C4-2B (cell line): ENCODE measurements at regions not wholly inside any gene's neighbourhood (a gene's known extent, or its start where the extent isn't known, plus 50 kb on each side); places are given as distances from the start of the nearest gene placed in this dataset.

Experiments
- H3K27ac ChIP-seq: fragments of 450-650 bp; 2 replicates; pipeline ENCODE4 v1.5.1; 2017
- CTCF ChIP-seq: fragments of 450-650 bp; conservative IDR thresholded peaks from 2 replicates; pipeline ENCODE4 v1.5.1; 2017; ENCODE audit warnings: mild to moderate bottlenecking
- ZFX ChIP-seq: fragments of 450-650 bp; IDR thresholded peaks from 2 replicates; pipeline ENCODE4 v1.6.1; 2017

DNA sequence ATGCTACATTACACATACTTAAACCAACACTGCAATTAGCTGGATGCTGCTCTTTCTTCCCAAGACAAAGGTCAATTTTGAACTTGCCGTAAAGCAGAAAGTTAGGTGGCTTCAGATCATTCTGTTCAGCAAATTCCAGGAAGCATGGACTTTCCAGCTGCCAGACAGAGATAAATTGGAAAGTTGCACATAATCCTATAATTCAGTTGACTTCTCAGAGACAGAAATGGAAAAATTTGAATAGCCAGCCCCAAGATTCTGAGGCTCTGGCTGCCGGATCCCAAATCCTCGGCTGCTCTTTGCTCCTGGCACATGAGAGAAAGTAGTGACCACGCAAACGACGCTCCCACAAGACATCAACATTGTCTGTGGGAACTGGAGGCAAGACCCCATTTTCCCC, 105.0 kb upstream of the VIPR2 start:
- H3K27ac ChIP-seq: no peak overlapping the region
- TF ChIP-seq ZFX: no peak
- no peak for TF ChIP-seq CTCF

DNA sequence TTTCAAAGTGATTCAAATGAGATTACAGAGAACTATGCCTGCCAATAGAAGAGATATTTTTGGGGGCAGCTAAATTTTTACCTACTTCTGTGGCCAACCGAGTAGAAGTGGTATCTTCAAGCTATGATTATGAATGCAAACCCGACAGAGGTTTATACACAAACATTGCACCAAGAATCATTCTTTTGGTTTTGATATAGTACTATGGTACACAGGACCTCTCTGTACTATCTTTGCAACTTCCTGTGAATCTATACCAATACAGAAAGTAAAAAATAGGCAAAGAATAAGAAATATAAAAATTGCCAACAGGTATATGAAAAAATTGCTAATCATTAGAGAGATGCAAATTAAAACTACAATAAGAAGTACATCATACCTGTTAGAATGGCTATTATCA, 103.2 kb upstream of the VIPR2 start:
- TF ChIP-seq CTCF: no peak
- no peak for TF ChIP-seq ZFX
- H3K27ac ChIP-seq: no peak overlapping the region

- TF ChIP-seq CTCF: no peak
- no peak for TF ChIP-seq ZFX
Observed at GRCh38 chr7:159246702-159247480, 102.2 kb upstream of the VIPR2 start.

GRCh38 chr7:159240962-159241361, 96.3 kb upstream of the VIPR2 start:
- TF ChIP-seq CTCF: no peak; the same call in none of the 2 replicates
- TF ChIP-seq ZFX: no peak
- no peak overlapping the region for H3K27ac ChIP-seq

More at GRCh38 chr7:159246702-159247480, 102.2 kb upstream of the VIPR2 start:
- no peak overlapping the region for H3K27ac ChIP-seq

DNA sequence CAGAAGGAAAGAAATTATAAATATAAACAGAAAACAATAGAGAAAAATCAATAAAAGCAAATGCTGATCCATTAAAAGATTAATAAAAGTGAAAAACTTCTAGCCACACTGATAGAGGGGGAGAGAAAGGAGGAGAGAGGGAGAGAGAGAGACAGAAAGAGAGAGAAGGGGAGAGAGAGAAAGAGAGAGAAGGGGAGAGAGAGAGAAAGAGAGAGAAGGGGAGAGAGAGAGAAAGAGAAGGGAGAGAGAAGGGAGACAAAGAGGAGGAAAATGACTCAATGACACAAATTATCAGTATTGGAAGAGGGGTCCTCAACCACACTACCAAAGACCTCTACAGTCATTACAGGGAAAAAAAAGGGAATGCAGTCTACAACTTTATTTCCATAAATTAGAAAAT, 94.4 kb upstream of the VIPR2 start:
- TF ChIP-seq CTCF (no peak), ZFX (no peak)
- no peak overlapping the region for H3K27ac ChIP-seq

DNA sequence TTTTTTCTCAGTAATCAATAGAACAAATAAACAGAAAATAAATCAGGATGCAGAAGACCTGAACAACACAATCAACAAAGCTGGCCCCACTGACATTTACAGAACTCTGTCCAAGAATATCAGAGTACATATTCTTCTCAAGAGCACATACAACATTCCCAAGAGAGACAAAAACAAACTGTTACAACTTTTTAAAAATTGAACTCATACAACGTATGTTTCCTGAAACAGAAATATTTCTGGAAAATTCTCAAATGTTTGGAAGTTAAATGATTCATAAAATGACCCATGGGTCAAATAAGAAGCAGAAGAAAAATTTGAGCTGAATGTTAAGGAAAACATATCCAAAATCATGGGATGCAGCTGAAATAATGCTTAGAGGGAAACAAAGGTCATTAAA, 93.9 kb upstream of the VIPR2 start:
- TF ChIP-seq ZFX (no peak), CTCF (no peak)
- no peak overlapping the region for H3K27ac ChIP-seq

DNA sequence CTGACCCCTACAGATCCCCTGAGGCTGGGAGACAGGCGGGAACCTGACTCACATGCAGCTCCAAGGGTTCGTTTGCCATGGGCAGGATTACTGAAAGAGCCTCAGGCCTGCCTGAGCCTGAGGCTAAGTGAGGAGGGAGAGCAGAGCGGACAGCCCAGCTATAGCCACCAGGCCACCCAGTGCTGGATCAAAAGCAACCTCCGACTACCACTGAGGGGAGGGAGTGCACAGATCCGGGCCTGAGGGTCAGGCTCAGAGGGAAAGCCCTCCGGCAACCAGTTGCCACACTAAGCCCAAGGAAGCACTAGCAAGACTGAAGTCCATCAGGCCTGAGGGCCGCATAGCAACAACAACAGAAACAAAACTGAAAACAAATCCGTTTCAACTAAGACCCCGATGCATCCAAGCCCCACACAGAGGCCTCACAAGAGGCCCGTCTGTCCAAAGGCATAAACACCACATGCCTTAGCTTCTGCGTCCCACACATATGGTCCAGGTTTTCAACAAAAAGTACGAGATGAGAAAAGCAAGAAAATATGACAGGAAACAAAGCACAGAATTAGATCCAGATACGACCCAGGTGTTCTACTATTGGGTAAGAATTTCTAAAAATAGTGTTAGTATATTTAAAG, 92.5 kb upstream of the VIPR2 start:
- TF ChIP-seq CTCF (no peak), ZFX (no peak)

More for the DNA sequence above, 92.5 kb upstream of the VIPR2 start:
- no peak overlapping the region for H3K27ac ChIP-seq
